ENCODE measurements at regions not wholly inside any gene's neighbourhood (a gene's known extent, or its start where the extent isn't known, plus 50 kb on each side); places are given as distances from the start of the nearest gene placed in this dataset.
A peak's percentile ranks its signal among the peaks of the same experiment; 100 is the strongest.
"Not testable (repeated sequence)": the region's sequence is repeated elsewhere in the genome, so short reads cannot be mapped to it uniquely, and the experiment has no call there.

DNA sequence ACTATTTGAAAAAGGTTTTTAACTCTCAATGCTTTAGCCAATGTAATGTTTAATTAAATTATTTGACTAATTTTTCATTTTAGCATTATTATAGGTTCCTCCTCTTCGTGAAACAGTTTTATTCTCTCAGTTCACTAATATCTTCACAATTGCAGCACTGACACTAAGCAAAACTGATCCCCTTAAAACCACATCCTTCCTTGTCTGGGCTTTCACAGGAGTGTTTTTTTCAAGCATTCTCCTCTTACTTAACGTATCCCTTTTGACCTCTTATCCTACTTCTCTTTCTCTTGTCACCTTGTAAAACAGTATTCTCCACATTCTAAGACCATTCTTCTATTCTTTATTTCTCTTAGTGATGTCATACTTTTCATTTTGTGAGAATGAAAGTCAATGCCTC is 112.8 kb downstream of the DSC3 start:
- DNase-seq (ENCODE audit: low spot score): no peak

DNA sequence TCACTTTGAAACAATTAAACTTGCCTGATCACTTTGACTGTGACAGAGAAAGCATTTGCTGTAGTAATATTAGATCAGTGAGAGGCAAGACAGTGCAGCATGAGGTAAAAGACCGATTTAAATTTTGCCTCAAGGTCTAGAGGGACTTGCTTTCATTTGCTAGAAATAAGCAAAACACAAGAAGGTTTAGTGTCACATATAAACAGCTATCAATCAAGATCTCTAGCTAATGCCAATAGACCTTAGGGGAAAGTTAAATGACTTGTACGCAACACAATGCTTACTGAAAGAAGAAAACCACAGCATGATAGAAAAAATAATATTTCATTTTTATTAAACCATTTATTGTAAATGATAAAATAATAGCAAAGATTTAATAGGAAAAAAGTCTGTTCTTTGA is 113.5 kb downstream of the DSC3 start:
- DNase-seq (ENCODE audit: low spot score): no peak

DNA sequence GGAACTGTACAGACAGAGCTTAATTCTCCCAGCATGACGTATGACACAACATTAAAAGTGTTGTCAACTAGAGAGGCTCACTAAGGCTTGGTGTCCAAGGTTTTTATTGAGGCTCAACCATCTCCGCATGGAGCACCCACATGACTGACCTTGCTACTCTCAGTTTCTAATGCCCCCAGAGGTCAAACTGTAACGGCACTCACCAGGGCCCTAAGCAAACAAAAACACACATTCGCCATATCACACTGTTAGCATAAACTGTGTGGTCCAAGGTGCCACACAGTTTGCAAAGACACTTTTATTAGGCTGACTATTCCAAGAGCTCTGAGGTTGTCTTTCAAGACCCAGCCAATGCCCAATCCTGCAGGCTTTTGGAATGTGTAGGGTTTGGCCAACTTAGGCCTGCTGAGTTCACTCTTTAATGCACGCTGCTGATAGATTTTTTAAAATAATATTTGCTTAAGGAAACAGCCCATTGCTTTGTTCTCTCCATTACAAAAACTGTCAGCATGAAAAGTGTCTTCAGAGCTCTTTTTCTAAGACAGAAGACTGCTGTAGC is 114.9 kb downstream of the DSC3 start:
- DNase-seq (ENCODE audit: low spot score): no peak

DNA sequence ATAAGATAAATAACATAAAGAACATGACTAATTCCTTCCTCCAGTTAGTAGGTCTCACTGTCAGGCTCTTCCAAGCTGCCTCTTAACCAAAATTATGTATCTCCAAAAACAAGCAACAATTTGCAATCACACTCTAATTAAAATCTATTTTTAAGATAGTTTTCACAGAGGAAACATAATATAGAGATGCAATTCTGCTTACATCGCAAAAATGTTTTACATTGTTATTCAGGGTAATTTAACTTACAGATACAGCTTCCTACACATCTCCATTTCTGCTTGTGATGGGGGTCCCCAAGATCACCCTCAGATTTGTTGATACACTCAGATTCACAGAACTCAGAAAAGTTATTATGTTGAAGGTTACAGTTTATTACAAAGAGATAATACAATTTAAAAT is 115.5 kb downstream of the DSC3 start:
- no peak for DNase-seq (ENCODE audit: low spot score)

DNA sequence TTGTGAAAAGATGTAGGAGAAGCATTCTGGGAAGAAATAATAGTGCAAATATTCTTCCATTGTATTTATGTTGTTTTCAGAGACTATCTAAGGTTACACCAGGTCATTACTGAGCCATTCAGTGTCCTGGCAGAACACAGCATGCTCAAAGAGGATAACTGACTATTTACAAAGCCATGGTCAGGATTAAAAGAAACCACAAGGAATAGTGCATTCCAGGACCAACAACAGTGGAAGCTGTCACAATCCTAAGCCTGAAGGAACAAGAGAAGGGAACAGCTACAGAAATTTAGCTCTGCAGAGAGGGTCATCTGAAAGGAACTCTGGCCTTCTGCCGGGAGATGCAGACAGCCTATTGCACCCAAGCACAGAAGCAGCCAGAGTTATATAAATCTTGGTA is 116.7 kb downstream of the DSC3 start:
- no peak for DNase-seq (ENCODE audit: low spot score)

DNA sequence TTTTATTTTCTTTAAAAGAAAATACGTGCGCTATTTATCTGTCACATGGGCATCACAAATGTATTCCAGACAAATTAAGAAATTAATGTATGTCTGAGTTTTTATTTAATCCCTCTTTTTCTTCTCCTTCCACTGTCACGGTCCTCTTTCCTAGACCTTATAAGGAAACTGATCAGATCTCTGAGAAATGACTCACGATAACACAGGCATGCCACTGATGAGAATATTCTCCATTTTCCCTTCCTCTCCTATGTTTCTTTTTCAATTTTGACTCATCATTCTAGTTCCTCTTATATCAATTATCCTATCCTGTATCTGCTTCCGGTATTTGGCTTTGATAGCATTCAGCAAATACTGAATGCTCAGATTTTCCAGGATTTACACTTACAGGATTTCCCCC is 121.8 kb downstream of the DSC3 start:
- no peak for DNase-seq (ENCODE audit: low spot score)

DNA sequence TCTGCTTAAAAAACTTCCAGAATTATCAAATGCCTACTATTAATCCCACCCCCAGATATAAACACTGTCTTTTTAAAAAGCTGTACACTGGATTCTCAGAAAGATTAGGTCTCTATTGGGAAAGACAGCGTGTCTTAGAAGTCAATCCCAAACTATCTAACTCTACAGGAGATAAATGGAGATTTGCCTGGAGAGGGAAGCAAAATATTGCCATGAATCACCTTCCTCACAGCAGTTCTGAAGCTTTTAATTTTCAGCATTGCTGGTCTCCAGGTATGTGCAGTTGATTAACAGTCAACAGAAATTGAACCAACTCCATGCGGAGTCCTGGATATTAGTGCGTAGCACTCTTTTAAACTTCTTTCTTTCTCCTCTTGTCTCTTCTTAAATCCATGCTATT is 122.2 kb downstream of the DSC3 start:
- DNase-seq (ENCODE audit: low spot score): no peak

DNA sequence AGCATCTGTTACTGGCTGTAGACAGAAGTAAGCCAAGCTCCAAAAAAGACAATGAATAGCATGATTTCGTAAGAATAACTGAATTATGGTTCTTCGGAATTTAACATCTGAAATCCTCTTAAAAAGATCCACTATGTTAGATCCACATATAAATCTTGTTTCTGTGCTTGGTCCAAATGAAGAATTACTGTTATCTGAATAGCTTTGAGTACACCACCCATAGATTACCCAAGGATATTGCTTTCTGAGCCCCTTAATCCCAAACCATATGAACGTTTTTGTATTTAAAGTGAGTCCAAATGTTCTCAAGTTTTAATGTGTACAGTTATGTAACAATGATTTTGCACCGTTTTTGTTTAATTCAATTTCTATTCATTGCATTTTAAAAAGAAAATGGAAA is 124.9 kb downstream of the DSC3 start:
- DNase-seq (ENCODE audit: low spot score): no peak

DNA sequence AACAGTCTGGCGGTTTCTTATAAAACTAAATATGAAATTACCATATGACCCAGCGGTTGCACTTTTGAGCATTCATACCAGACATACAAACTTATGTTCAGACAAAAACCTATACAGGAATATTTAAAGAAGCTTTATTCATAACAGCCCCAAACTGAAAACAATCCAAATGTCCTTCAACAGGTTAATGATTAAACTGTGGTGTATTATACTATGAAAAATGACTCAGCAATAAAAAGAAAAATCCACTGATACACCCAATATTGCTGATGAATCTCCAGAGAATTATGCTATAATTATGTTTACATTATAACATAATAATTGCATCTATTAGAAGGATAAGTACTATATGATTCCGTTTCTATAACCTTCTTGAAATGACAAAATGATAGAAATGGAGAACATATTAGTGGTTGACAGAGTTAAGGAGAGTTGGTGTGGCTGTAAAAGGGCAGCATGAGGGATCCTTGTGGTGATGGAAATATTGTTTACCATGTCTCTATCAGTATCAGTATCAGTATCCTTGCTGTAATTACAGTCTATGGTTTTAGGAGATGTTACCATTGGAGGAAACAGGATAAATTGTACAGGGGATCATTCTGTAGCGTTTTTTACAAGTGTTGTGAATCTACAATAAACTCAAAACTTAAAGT is 127.1 kb downstream of the DSC3 start:
- no peak for DNase-seq (ENCODE audit: low spot score)

DNA sequence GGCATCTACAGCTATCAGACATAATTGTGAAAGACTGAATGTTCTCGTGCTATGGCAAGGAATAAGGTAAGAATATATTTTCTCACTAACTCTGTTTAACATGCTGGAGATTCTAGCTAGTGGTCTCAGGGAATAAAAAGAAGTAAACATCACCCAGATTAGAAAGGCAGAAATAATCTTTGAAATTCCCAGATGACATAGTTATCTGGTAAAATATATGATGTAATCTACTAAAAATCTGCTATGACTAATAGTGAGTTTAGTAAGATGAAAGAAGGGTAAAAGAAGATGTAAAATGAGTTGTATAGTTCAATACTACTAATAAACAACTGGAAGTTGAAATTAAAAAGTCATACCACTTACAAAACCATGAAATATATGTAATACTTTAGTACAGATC is 134.2 kb downstream of the DSC3 start:
- no peak for DNase-seq (ENCODE audit: low spot score)

DNA sequence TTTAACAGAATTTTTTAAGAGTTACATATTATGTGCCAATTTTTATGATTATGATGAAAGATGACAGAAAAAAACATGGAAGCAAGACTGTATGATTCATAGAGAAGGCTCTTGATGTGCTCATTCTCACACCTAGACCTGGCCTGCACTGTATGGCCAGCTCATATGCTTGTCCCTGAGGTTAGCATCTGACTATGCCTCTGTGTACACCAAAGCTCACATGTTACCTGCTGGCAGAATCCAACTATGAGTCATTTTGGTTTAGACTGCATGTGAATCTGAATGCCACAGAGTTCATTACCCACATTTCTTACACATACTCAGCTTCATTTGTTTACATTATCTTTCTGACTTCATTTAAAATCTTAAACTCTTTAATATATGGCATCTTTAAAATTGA is 139.0 kb downstream of the DSC3 start:
- no peak for DNase-seq (ENCODE audit: low spot score)

DNA sequence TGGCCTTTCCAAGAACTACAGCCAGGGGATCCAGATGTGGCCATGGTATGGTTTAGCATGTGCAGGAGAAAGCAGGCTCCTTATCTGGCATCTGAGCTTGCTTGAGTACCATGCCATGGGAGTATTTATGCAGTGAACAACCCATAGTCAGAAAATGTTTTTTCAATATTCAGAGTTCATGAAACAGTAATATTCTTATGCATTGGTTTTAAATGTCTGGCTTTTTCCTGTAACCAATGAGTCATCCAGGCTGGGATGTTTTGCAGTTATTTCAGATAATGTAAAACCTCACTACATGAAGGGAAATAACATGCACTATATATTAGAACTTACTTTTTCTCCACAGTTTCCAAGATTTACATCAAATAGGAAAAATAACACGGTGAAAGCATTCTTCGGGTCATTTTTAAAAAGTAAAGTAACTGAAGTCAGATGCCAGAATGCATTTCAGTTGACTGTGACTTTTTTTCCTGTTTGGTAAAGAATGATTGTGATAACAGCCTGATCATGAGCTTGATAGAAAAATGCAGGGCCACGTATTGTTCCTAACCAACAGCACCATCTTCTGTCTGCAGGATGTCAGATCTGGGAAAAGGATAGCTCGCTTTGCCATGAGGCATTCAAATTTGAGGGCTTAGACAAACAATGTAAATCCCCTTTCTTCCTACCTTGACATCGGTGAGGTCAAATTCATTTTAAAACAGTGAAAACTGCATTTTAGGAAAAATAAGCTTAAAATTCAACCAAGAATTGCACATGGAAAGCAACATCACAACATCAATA is 152.8 kb downstream of the DSC3 start:
- DNase-seq (ENCODE audit: low spot score): peak; percentile 82

DNA sequence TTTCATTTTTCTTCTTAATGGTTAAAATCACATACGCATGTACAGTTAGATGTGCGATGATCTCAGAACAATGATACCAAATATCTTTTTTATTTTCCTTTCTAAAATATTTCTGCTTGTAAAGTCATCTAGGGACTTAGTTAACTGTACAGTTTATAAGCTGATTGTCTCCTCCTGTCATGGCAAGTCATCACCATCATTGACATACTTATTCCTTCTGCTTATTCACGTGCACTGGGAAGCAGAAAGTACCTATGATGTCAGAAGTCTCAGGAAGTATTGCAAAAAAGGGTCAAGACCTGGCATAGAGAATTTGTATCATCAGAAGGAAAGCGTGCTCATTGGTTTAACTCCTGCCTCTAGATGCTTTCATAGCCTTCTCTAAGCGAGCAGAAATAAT is 154.2 kb downstream of the DSC3 start:
- no peak for DNase-seq (ENCODE audit: low spot score)

DNA sequence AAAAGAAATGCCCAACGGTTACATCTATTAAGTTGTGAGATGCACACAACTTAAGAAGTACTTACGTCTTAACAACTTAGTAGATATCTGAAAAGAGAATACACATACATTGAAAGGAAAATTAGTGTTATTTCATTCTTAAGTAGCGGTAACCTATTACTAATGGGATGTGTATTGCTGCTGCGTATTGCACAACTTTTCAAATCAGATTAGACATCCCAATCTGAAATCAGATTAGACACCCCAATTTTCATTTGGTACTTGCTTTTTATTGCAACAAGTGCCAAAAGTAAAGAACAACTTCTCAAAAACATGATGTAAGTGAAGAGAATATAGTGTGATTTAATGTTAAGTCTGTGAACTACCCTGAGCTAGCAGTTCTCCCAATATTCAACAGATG is 155.5 kb downstream of the DSC3 start:
- no peak for DNase-seq (ENCODE audit: low spot score)

DNA sequence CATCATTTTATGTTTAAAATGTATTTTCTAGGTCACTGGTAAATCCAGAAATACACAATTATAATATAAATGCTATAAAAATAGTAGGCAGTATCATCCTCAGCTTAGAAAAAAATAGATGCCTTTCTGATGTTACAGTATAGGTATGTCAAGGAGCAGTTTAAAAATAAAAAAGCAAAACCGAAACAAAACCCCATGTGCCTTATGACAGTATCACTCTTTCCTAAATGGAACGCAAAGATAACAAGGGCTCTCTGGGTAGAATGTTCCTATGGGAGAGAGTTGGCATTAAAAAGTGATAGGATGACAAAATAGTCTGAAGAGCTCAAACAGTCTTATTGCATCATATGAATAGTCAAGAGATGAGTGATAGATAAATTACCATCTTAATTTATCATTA is 172.1 kb downstream of the DSC3 start:
- DNase-seq (ENCODE audit: low spot score): no peak

DNA sequence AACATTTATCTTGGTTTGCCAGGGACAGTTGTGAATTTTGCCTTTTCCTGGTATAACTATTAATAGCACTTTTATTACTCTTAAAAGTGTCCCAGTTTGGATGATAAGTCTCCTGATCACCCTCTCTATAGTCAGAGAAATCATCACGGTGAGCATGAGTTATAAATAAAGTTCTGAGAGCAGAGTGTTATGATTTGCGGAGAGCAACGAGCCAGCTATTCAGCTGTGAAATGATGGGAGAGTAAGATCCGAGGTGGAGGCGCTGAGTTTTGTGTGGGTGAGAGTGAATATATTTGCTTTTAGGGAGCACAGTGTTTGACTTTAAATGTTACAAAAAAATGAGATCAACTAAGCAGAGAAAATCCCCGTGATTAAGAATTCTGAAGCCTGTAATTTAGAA is 179.6 kb downstream of the DSC3 start:
- no peak for DNase-seq (ENCODE audit: low spot score)

DNA sequence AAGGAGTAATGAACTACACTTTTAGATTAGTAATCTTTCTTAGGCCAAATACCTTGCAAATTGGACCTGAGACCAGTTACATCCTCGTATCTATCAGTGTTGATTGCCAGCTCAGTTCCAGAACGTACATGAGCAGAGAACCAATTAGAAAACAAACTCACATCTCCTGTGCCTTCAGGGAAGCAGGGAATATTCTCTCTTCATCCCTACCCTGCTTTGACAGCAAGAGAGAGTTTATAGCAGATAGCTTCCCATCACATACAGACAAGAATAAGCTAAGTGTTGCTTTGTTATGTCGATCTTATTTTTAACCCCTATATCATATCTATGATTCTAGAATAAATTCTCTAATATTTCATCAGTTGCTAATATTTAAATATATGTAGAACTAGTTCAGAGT is 181.8 kb downstream of the DSC3 start:
- no peak for DNase-seq (ENCODE audit: low spot score)

DNA sequence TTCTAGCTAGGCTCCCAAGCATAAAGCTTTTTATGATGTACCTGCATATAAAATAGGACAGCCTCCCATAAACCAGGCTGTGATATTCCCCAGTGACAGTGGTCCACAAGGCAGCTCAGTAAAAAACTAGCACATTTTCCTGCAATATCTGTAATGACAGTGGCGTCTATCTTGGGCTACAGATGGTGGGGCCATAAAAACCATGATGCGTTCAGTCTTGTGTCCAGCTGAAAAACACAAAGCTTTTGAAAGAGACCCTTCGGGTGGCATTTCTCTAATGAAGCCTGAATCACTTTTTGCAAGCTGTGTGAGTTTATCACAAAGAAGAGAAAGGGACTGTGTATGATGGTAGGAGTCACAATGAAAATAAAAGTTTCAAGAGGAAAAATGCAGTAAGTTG is 183.5 kb downstream of the DSC3 start:
- DNase-seq (ENCODE audit: low spot score): no peak

DNA sequence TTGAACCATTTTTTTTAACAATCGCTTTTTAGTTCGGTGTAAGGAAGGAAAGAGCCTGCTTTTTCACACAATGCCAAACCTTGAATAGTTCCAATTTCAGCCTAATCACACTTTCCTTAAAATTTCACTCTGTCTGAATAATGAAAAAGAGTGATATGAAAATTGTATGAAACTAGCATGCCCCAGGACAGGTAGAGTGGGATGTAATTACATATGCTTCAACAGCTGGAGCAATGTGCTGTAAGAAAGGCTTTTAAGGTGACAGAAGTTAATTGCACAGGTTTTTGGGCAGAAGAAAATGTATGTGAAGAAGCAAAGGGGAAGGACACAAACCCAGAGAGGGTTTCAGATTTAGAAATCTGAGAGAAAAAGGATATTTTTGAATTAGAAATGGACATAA is 184.0 kb downstream of the DSC3 start:
- DNase-seq (ENCODE audit: low spot score): no peak

DNA sequence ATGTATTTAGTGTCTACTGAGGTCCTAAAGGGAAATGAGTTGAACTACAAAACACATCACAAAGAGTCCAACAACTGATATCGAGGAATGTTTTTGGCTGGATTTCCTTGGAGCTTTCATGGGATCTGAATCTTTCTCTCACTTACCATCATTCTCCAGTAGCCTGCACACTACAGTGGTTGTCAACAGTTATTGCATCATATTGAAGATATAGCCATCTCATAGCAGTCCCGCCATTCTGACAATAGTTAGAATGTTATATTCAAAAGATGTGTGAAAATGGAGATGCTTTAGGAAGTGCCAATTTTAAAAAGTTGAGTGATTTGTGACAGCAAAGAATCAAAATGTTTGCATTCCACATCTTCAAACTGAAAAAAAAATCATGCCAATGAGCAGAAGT is 186.8 kb downstream of the DSC3 start:
- DNase-seq (ENCODE audit: low spot score): no peak

DNA sequence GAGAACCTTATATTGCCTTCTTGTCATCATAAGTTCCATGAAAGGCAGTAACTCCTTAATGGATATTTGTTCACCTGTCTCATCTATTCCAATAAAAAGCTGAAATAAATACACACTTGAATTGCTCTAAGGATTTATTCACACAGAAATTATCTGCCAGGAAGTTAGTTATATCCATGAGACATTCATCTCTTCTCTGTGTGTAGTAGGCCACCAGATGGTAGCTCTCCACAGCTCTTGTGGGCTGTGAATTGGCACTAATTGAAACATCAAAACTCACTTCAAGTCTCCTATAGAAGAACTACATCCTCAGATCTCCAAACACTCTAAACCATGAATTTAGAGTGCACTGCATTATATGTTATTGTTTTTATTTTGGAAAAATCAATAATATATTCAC is 189.6 kb downstream of the DSC3 start:
- DNase-seq (ENCODE audit: low spot score): peak; percentile 6

DNA sequence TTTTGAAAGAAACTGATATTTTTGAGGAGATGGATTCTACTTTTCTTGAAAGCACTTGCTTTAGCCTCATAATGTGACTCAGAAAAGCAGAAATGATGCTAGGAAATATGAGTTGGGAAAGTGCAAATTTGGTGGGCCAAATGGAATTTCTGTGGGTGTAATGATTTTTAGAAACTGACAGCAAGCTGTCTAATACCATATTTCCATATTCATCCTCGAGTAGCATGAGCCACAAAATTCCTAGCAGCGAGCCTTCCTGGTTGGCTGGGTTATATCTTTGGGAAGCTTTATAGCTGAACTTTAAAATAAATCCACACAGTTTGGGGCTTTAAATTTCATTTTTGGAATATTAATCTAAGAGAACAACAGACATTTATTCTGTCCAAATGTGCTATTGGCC is 190.0 kb downstream of the DSC3 start:
- no peak for DNase-seq (ENCODE audit: low spot score)

DNA sequence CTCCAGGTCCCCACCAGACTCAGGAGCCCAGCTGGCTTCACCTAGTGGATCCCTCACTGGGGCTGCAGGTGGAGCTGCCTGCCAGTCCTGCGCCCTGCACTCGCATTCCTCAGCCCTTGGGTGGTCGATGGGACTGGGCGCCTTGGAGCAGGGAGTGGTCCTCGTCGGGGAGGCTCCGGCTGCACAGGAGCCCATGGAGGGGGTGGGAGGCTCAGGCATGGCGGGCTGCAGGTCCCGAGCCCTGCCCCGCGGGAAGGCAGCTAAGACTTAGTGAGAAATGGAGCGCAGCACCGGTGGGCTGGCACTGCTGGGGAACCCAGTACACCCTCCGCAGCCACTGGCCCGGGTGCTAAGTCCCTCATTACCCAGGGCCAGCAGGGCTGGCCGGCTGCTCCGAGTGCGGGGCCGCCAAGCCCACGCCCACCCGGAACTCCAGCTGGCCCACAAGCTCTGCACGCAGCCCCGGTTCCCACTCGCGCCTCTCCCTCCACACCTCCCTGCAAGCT is 203.4 kb downstream of the DSC3 start:
- not testable (repeated sequence) for DNase-seq (ENCODE audit: low spot score)

DNA sequence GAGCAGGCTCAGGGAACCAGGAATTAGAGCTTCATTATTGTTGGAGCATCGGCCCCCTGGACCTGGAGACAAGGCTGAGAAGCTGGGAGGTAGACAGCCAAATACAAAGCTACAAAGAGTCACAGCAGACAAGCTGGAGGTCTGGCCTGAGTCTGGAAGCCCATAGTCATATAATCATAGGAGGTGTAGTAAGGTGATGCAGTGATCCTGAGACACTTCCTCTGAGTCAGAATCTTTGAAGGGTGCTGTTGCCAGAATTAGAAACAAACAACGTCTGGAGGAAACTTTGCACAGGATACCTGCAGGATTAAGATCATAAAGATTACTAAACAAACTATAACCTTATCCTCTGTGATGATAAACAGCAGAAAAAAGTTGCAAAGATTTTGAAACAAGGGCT is 213.8 kb downstream of the DSC3 start:
- no peak for DNase-seq (ENCODE audit: low spot score)
